Stimulated activated CD4-positive, alpha-beta T cell treated with anti-CD3 and anti-CD28 coated beads, Interleukin-1b, Interleukin-23, amount 100 ng/mL, for 1 hour (primary cell): ENCODE measurements at regions not wholly inside any gene's neighbourhood (a gene's known extent, or its start where the extent isn't known, plus 50 kb on each side); places are given as distances from the start of the nearest gene placed in this dataset.
"Not testable (repeated sequence)": the region's sequence is repeated elsewhere in the genome, so short reads cannot be mapped to it uniquely, and the experiment has no call there.

Experiments used
- DNase-seq, 2 donors: peaks; one replicate each; pipeline ENCODE4 v3.0.0-alpha.2; 2020; ENCODE audit warnings: low read depth in 2 of 2

GRCh38 chr13:87877477-87877876, 206.3 kb downstream of the SLITRK5 start:
- DNase-seq: no peak

GRCh38 chr13:87878706-87879105, 207.5 kb downstream of the SLITRK5 start:
- no peak for DNase-seq

- DNase-seq: no peak
Measured at GRCh38 chr13:87884884-87885283, 213.7 kb downstream of the SLITRK5 start.

DNA sequence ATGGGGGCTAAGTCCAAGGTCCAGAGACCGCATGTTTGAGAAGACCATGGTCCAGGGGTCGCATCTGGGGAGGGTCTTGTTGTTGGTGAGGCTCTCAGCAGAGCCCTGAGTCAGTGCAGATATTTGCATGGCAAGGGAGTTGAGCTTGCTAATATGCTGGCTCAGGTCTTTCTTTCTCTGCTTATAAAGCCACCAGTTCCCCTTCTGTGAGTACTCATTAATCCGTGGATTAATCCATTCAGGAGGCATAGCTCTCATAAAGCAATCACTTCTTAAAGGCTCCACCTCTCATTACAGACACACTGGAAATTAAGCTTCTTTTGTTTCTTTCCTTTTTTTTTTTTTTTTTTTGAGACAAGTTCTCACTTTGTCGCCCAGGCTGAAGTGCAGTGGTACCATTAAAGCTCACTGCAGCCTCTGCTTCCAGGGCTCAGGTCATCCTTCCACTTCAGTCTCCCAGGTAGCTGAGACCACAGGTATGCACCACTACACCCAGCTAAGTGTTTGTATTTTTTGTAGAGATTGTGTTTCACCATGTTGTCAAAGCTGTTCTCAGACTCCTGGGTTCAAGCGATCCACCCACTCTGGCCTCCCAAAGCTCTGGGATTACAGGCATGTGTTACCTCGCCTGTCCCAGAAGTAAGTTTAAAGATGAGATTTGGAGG, 216.4 kb downstream of the SLITRK5 start:
- no peak for DNase-seq

- no peak for DNase-seq
Measured at GRCh38 chr13:87889254-87889653, 218.1 kb downstream of the SLITRK5 start.

GRCh38 chr13:87893186-87893585, 222.0 kb downstream of the SLITRK5 start:
- DNase-seq: no peak

DNA sequence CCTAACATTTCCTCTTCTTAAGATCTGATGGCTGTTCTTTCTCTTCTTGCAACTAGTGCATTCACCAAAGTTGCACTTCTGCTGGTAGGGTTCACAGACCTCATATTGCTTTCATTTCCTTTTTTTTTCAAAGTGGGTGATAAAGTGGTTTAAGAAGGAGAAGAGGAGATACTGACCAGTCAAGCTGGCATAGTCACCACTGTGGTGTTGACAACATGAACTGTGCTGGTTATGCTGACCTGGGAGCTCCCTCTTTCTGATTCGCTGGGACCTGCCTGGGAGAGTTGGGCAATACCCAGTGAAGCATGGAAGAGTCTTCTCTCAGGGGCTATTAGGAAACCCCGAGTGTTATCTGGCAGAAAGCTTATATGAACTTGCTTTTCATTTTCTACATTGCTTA, 222.9 kb downstream of the SLITRK5 start:
- no peak for DNase-seq

GRCh38 chr13:87903553-87903952, 232.4 kb downstream of the SLITRK5 start:
- DNase-seq: no peak

GRCh38 chr13:87906411-87906810, 235.2 kb downstream of the SLITRK5 start:
- no peak for DNase-seq

DNA sequence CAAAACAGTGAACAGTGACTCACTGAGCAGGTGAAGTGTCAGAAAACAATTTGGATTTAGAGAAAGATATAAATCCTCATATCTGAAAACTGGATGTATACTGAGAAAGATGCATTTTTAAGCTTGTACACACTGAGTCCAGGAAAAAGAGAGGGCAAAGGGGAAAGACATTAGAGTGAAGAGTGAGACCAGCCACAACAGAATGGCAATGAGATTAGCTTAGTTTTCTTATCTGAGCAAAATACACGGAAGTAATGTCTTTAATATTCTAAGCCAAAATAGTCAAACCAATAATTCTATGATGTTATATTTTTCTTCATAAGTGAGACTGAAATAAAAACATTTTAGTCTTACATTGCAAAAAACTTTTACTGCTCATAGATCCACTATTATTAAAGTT, 236.0 kb downstream of the SLITRK5 start:
- DNase-seq: no peak

DNA sequence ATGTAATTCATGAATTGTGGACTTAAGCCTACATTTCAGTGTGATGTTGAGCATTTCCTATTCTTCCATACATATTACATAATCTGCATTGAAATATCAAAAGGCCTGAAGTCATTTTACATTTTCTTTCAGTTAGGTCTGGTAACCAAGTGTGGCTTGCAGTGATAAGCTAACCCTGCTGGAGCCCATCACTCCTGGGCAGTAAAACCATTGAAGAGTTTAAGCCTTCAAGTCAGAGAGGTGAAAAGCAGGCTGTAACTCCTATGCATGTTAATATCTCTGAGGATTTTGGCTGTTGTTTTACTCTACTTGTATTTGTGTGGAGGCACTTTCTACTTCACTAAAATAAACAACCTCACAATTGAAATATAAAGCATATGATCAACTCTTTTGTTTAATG, 248.8 kb downstream of the SLITRK5 start:
- DNase-seq: no peak

- DNase-seq: no peak
Measured at GRCh38 chr13:87923753-87924152, 252.6 kb downstream of the SLITRK5 start.

DNA sequence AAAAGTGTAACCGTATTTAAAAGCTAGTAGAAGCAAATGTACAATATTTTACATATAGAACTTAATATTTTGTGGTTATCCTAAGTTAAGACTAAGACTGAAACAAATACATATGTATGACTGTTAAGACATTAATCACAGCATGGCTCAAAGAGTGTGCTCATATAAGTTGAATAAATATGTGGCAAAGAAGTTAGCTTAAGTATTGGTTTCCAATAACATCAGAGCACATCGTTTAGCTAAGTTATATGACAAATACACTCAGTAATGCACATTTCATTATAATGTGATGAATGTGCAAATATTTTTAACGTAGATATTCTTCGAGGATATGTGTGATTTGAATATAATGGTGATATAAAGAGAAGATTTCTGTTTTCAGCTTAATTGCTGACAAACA, 253.8 kb downstream of the SLITRK5 start:
- no peak for DNase-seq

DNA sequence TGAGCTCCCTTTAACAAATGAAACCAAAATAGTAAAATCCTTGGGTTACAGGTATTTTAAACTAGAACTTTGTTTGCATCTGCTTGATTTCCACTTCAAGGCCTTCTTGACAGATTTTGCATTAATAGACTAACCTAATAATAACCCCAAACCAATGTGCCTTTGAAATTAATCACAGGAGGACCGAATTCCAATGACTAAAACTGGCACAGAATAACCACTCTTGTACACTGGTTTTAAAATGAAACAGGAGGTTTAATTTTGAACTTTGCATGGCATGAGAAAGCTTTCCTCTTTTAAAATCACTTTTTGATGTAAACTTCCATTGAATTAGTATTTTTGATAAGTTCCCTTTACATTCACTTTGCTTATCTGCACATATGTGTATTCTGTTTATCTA, 269.6 kb downstream of the SLITRK5 start:
- DNase-seq: no peak

DNA sequence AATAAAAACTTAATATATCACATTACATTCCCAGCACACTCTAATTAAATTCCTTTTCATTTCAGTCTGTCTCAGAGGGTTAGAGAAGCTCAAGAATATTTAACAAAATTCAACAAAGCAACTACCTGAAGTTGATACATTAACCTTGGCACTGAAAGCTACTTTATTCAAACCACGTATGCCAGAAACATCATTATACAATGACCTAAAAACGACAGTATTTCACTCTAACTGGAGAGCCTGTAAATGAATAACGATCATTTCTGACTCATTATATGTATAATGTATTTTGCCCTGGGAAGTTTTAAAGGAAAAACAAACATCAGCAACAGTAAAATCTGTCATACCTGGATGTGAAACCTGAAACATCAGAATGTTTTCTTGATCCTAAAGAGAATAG, 270.1 kb downstream of the SLITRK5 start:
- DNase-seq: no peak

GRCh38 chr13:87942205-87942604, 271.0 kb downstream of the SLITRK5 start:
- no peak for DNase-seq

- no peak for DNase-seq
Measured at GRCh38 chr13:87944038-87944437, 272.9 kb downstream of the SLITRK5 start.

DNA sequence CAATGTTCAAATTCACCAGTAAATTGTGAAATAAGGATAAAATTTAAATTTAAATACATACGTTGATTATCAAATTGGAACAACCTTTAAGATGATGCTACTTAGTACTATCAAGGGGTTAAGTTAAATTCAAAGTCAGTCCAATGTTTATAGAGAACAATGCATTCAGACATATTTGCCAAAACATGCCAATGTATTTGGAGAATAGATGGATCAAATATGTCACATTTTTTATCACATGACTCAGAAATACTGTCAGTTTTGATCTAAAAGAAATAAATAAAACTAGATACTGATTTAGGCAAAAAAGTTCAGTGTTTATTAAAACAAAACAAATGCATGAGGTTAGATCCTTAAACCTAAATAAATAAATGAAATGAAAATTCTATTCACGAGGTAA, 281.2 kb downstream of the SLITRK5 start:
- no peak for DNase-seq

DNA sequence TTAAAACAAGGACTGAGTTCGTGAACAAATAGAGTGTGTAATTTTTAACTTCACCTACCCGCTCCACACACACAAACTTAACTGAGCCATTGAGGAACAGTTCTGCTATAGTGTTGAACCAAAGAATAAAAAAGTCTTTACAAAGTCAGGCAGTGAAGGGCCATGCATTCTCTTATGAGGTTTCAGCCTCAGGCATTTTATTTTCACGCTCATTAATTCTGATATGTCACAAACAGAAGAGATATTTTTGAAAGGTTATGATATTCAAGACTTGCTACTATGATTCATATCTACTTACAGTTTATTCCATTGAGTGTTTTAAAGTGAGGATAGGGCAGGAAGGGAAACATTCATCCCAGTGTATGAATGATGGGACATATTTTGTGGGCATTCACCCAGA, 282.2 kb downstream of the SLITRK5 start:
- no peak for DNase-seq

DNA sequence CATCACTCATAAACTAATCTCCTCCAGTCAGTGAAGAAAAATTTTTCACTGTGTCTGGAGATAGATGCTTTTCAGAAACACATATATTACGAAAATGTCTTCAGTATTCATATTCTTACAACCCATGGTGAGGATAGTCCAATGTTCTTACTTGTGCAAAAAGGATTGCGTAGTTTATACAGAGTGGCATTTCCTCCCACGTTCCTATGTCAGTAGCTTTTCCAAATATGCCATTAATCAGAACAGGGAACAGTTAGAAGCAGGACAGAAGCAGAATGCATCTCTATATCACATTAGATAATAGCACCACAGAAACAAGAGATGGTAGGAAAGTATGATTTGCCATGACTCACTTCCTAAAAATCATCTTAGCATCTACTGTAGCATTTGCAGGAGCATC, 282.9 kb downstream of the SLITRK5 start:
- DNase-seq: no peak

- no peak for DNase-seq
Measured at GRCh38 chr13:87961546-87961945, 290.4 kb downstream of the SLITRK5 start.

DNA sequence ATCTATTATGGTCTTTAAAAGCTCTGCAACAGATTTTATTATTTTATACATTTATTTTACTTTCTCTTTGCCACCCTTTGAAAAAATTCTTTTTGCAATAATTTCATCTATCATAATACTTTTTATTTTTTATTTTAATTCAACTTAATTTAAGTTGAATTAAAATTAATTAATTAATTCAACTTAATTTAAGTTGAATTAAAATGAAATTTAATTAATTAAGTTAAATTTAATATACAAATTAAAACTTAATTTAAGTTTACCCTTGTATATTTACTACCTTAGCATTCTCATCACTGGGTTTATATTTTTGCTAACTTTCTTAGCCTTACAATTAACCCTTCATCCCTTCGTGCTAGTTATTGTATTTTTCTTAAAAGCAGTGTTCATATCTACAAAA, 301.4 kb downstream of the SLITRK5 start:
- no peak for DNase-seq

DNA sequence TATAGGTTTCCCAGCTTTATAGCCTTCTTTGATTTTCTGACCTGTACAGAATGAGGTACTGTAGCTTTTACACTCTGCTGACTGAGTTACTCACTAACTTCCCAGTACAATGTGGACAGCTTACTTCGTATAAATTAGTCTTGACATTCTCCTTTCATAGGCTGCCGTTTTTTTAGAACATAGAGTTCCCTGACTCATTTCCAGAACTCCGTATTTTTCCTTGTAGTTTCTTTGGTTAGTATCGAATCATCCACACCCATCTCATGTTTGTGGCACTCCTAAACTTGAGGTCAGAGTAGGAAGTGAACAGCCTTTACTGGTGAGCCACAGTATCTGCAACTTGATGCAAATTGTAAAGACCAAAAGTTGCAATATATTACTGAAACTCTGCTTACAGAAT, 303.9 kb downstream of the SLITRK5 start:
- no peak for DNase-seq

- not testable (repeated sequence) for DNase-seq
Measured at GRCh38 chr13:87976650-87977049, 305.5 kb downstream of the SLITRK5 start.
